SK-N-MC (cell line): ENCODE measurements at regions not wholly inside any gene's neighbourhood (a gene's known extent, or its start where the extent isn't known, plus 50 kb on each side); places are given as distances from the start of the nearest gene placed in this dataset.

Experiments
- EZH2 ChIP-seq: fragments of 200-600 bp; sonication (generic); IDR thresholded peaks from one replicate; pipeline ENCODE4 v1.6.1; 2017; ENCODE audit warnings: antibody characterized with exemption
- FOXP2 ChIP-seq: optimal IDR thresholded peaks from 2 replicates; pipeline ENCODE3; 2011; ENCODE audit warnings: mild to moderate bottlenecking, moderate library complexity; ENCODE audit not compliant: insufficient read depth; ENCODE audit errors: extremely low read length, control extremely low read depth
- POLR2AphosphoS5 ChIP-seq: IDR thresholded peaks from 2 replicates; pipeline ENCODE4 v1.6.1; 2012; ENCODE audit warnings: mild to moderate bottlenecking, low read depth, low read length, borderline replicate concordance

DNA sequence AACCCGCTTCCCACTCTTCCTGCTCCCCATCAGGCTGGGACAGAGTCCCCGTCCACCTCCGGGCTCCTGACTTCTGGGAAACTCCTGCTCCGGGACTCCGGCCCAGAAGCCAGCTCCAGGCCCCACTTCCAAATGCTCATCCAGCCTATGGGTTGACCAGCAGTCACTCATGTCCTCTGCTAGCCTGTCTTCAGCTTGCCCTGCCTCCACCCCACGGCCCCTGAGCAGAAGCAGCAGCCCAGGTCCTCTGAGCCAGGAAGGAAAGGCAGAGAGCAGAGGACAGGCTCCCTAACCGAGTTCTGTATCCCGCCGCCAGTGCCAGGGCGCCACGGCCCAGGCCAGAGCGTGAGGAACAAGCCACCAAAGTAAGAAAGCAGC lies 86.4 kb upstream of the ID2 start:
- TF ChIP-seq POLR2AphosphoS5 (no peak), EZH2 (no peak), FOXP2 (no peak)
